ENCODE measurements at regions not wholly inside any gene's neighbourhood (a gene's known extent, or its start where the extent isn't known, plus 50 kb on each side); places are given as distances from the start of the nearest gene placed in this dataset.

GRCh38 chr3:178428037-178428436 is 108.2 kb upstream of the KCNMB2 start:
- TF ChIP-seq, protein P1, sequence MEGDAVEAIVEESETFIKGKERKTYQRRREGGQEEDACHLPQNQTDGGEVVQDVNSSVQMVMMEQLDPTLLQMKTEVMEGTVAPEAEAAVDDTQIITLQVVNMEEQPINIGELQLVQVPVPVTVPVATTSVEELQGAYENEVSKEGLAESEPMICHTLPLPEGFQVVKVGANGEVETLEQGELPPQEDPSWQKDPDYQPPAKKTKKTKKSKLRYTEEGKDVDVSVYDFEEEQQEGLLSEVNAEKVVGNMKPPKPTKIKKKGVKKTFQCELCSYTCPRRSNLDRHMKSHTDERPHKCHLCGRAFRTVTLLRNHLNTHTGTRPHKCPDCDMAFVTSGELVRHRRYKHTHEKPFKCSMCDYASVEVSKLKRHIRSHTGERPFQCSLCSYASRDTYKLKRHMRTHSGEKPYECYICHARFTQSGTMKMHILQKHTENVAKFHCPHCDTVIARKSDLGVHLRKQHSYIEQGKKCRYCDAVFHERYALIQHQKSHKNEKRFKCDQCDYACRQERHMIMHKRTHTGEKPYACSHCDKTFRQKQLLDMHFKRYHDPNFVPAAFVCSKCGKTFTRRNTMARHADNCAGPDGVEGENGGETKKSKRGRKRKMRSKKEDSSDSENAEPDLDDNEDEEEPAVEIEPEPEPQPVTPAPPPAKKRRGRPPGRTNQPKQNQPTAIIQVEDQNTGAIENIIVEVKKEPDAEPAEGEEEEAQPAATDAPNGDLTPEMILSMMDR (IDR thresholded peaks at IDR 0.05; ENCODE audit: extremely low read depth, low read depth, low read length) = no peak

GRCh38 chr3:178434206-178434805 is 101.9 kb upstream of the KCNMB2 start:
- Histone ChIP-seq H3K36me3 (ENCODE audit: insufficient read depth, low read length) (no peaks in the 10 kb centered on the region), H2AFZ (ENCODE audit: low read length) (peak overlapping the region; percentile 36), H3K79me2 (ENCODE audit: insufficient read depth, low read length) (no peaks in the 10 kb centered on the region), H3K27me3 (ENCODE audit: insufficient read depth, low read length) (no peaks in the 10 kb centered on the region), H3K9me3 (ENCODE audit: low read depth, low read length) (no peaks in the 10 kb centered on the region), H3K27ac (ENCODE audit: low read depth, low read length) (no peak overlapping the region), H3K4me2 (ENCODE audit: insufficient read depth, low read length) (peak overlapping the region; percentile 46), H4K20me1 (ENCODE audit: insufficient read depth, low read length) (no peaks in the 10 kb centered on the region), H3K4me3 (ENCODE audit: insufficient read depth, low read length) (no peak overlapping the region), H3K4me1 (ENCODE audit: insufficient read depth, low read length) (peaks cover 5% of the 10 kb centered on the region)
- DNase-seq (ENCODE audit: insufficient read length, low spot score, missing footprints) = no peak
- TF ChIP-seq, protein P1 (IDR thresholded peaks at IDR 0.05; ENCODE audit: extremely low read depth, low read depth, low read length) = peak; percentile 32

More at GRCh38 chr3:178428037-178428436, 108.2 kb upstream of the KCNMB2 start:
- no peaks in the 10 kb centered on the region for H3K4me1 ChIP-seq (ENCODE audit: insufficient read depth, low read length)
- no peak overlapping the region for H3K4me3 ChIP-seq (ENCODE audit: insufficient read depth, low read length)
- no peaks in the 10 kb centered on the region for H3K36me3 ChIP-seq (ENCODE audit: insufficient read depth, low read length)
- H3K27me3 ChIP-seq (ENCODE audit: insufficient read depth, low read length) = no peaks in the 10 kb centered on the region
- H2AFZ ChIP-seq (ENCODE audit: low read length) = no peak overlapping the region
- no peak overlapping the region for H3K27ac ChIP-seq (ENCODE audit: low read depth, low read length)
- H4K20me1 ChIP-seq (ENCODE audit: insufficient read depth, low read length) = no peaks in the 10 kb centered on the region
- no peak overlapping the region for H3K4me2 ChIP-seq (ENCODE audit: insufficient read depth, low read length)
- H3K9me3 ChIP-seq (ENCODE audit: low read depth, low read length) = no peaks in the 10 kb centered on the region
- no peaks in the 10 kb centered on the region for H3K79me2 ChIP-seq (ENCODE audit: insufficient read depth, low read length)
- no peak for DNase-seq (ENCODE audit: insufficient read length, low spot score, missing footprints)

DNA sequence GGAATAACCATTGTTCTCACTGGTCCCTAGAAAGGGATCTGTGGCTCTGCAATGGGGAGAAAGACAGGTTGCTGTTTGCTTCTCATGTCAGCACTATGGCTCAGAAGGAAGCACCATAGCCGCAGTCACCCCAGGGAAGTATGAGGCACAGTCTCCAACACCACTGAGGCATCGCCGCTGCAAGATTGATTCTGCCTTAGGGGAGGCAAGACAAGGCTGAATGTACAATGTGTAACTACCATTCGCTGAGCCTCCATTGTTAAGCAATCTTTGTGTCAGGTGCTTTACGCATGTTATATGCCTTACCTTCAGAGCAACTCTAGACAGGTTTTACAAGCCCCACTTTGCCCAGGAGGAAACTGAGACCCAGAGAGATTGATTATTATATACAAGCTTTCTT is 100.7 kb upstream of the KCNMB2 start:
- Histone ChIP-seq H4K20me1 (ENCODE audit: insufficient read depth, low read length) (no peaks in the 10 kb centered on the region), H3K79me2 (ENCODE audit: insufficient read depth, low read length) (no peaks in the 10 kb centered on the region), H3K4me3 (ENCODE audit: insufficient read depth, low read length) (no peak overlapping the region), H3K27ac (ENCODE audit: low read depth, low read length) (no peak overlapping the region), H3K27me3 (ENCODE audit: insufficient read depth, low read length) (no peaks in the 10 kb centered on the region), H3K9me3 (ENCODE audit: low read depth, low read length) (no peaks in the 10 kb centered on the region), H3K36me3 (ENCODE audit: insufficient read depth, low read length) (no peaks in the 10 kb centered on the region), H2AFZ (ENCODE audit: low read length) (no peak overlapping the region), H3K4me2 (ENCODE audit: insufficient read depth, low read length) (no peak overlapping the region), H3K4me1 (ENCODE audit: insufficient read depth, low read length) (peaks cover 5% of the 10 kb centered on the region)
- DNase-seq (ENCODE audit: insufficient read length, low spot score, missing footprints) = no peak
- TF ChIP-seq, protein P1 (IDR thresholded peaks at IDR 0.05; ENCODE audit: extremely low read depth, low read depth, low read length) = no peak

- Histone ChIP-seq H3K4me3 (ENCODE audit: insufficient read depth, low read length) (no peak overlapping the region), H3K4me2 (ENCODE audit: insufficient read depth, low read length) (no peak overlapping the region), H3K9me3 (ENCODE audit: low read depth, low read length) (no peaks in the 10 kb centered on the region), H3K27ac (ENCODE audit: low read depth, low read length) (no peak overlapping the region), H3K27me3 (ENCODE audit: insufficient read depth, low read length) (no peaks in the 10 kb centered on the region), H3K79me2 (ENCODE audit: insufficient read depth, low read length) (no peaks in the 10 kb centered on the region), H3K36me3 (ENCODE audit: insufficient read depth, low read length) (no peaks in the 10 kb centered on the region), H3K4me1 (ENCODE audit: insufficient read depth, low read length) (peaks cover 5% of the 10 kb centered on the region), H2AFZ (ENCODE audit: low read length) (no peak overlapping the region), H4K20me1 (ENCODE audit: insufficient read depth, low read length) (no peaks in the 10 kb centered on the region)
- peak; percentile 70 for DNase-seq (ENCODE audit: insufficient read length, low spot score, missing footprints)
- TF ChIP-seq, protein P1 (IDR thresholded peaks at IDR 0.05; ENCODE audit: extremely low read depth, low read depth, low read length) = peak; percentile 72
These were observed 99.5 kb upstream of the KCNMB2 start for GRCh38 chr3:178436773-178437172.

All from osteoblast (primary cell).